Neural progenitor cell (in vitro differentiated cells): ENCODE measurements at regions not wholly inside any gene's neighbourhood (a gene's known extent, or its start where the extent isn't known, plus 50 kb on each side); places are given as distances from the start of the nearest gene placed in this dataset.

ENCODE experiments used
- DNase-seq: peaks from one replicate; pipeline ENCODE4 v3.0.0-alpha.2; 2016; ENCODE audit warnings: low spot score
- H2AFZ ChIP-seq: fragments of 200-600 bp; sonication (generic); replicated peaks from 2 replicates; pipeline ENCODE4 v1.6.1; 2016; ENCODE audit warnings: antibody characterized with exemption
- H3F3A ChIP-seq: fragments of 200-600 bp; sonication (generic); 2 replicates; pipeline ENCODE4 v1.6.1; 2016; ENCODE audit warnings: antibody characterized with exemption, low read depth
- H3K27ac ChIP-seq: fragments of 200-600 bp; sonication (generic); 2 replicates; pipeline ENCODE4 v1.5.1; 2016; ENCODE audit warnings: mild to moderate bottlenecking
- H3K27me3 ChIP-seq: fragments of 200-600 bp; sonication (generic); 2 replicates; pipeline ENCODE4 v1.6.1; 2016; ENCODE audit warnings: mild to moderate bottlenecking, moderate library complexity
- H3K36me3 ChIP-seq: fragments of 200-600 bp; sonication (generic); 2 replicates; pipeline ENCODE4 v1.5.1; 2016
- H3K4me1 ChIP-seq: fragments of 200-600 bp; sonication (generic); 2 replicates; pipeline ENCODE4 v1.6.1; 2016; ENCODE audit warnings: mixed run types
- H3K4me2 ChIP-seq: fragments of 200-600 bp; sonication (generic); 2 replicates; pipeline ENCODE4 v1.6.1; 2016
- H3K4me3 ChIP-seq: fragments of 200-600 bp; sonication (generic); 2 replicates; pipeline ENCODE4 v1.5.1; 2016
- H3K79me2 ChIP-seq: fragments of 200-600 bp; sonication (generic); 2 replicates; pipeline ENCODE4 v1.6.1; 2016; ENCODE audit warnings: low read depth
- H3K9ac ChIP-seq: fragments of 200-600 bp; sonication (generic); 2 replicates; pipeline ENCODE4 v1.6.1; 2016
- H3K9me3 ChIP-seq: fragments of 200-600 bp; sonication (generic); 2 replicates; pipeline ENCODE4 v1.5.1; 2016; ENCODE audit warnings: low read depth
- H4K20me1 ChIP-seq: fragments of 200-600 bp; sonication (generic); 2 replicates; pipeline ENCODE4 v1.6.1; 2016; ENCODE audit warnings: low read depth
- H3K27ac Mint-ChIP-seq: 3 replicates; pipeline ENCODE4 v1.8.0; 2021; ENCODE audit warnings: mixed read lengths
- H3K27me3 Mint-ChIP-seq: 2 replicates; pipeline ENCODE4 v1.8.0; 2022; ENCODE audit warnings: low read depth, mild to moderate bottlenecking, inconsistent platforms, moderate library complexity, mixed read lengths; ENCODE audit not compliant: insufficient read depth
- H3K36me3 Mint-ChIP-seq: 3 replicates; pipeline ENCODE4 v1.8.0; 2021; ENCODE audit warnings: mixed read lengths
- H3K4me1 Mint-ChIP-seq: 3 replicates; pipeline ENCODE4 v1.8.0; 2021; ENCODE audit warnings: mixed read lengths
- H3K4me3 Mint-ChIP-seq: 3 replicates; pipeline ENCODE4 v1.8.0; 2021; ENCODE audit warnings: mild to moderate bottlenecking, moderate library complexity, mixed read lengths
- H3K9me3 Mint-ChIP-seq: 3 replicates; pipeline ENCODE4 v1.8.0; 2020; ENCODE audit warnings: mixed read lengths
- CTCF ChIP-seq: fragments of 200-600 bp; sonication (generic); IDR thresholded peaks from 2 replicates; pipeline ENCODE4 v1.5.1; 2017; ENCODE audit warnings: antibody characterized with exemption, mild to moderate bottlenecking
- EZH2 ChIP-seq: fragments of 200-600 bp; sonication (generic); IDR thresholded peaks from 2 replicates; pipeline ENCODE4 v1.6.1; 2017; ENCODE audit warnings: antibody characterized with exemption, mild to moderate bottlenecking, moderate library complexity
- EZH2phosphoT487 ChIP-seq: fragments of 200-600 bp; sonication (generic); IDR thresholded peaks from 2 replicates; pipeline ENCODE4 v1.6.1; 2017; ENCODE audit warnings: antibody characterized with exemption

GRCh38 chr5:34488984-34489383 lies 167.1 kb upstream of the RAI14 start:
- Mint-ChIP-seq H3K9me3 (peaks cover 3% of the 10 kb centered on the region), H3K36me3 (no peaks in the 10 kb centered on the region), H3K27me3 (peaks cover 5% of the 10 kb centered on the region), H3K27ac (no peak overlapping the region), H3K4me1 (peaks cover 33% of the 10 kb centered on the region), H3K4me3 (no peak overlapping the region)
- TF ChIP-seq EZH2phosphoT487 (no peak), CTCF (no peak), EZH2 (no peak)
- no peak overlapping the region for H3K4me3 ChIP-seq
- H4K20me1 ChIP-seq, result no peaks in the 10 kb centered on the region
- H3K9me3 ChIP-seq, result no peaks in the 10 kb centered on the region
- H3K79me2 ChIP-seq, result no peaks in the 10 kb centered on the region
- no peaks in the 10 kb centered on the region for H3K27me3 ChIP-seq
- H3K4me1 ChIP-seq, result peaks cover 27% of the 10 kb centered on the region
- H2AFZ ChIP-seq, result no peak overlapping the region
- H3K36me3 ChIP-seq, result no peaks in the 10 kb centered on the region
- no peak for DNase-seq
- no peak overlapping the region for H3K9ac ChIP-seq
- no peak overlapping the region for H3K27ac ChIP-seq
- H3K4me2 ChIP-seq, result no peak overlapping the region
- peaks cover 13% of the 10 kb centered on the region for H3F3A ChIP-seq

GRCh38 chr5:34490506-34491250 lies 165.4 kb upstream of the RAI14 start:
- peaks cover 24% of the 10 kb centered on the region for H3K4me1 Mint-ChIP-seq
- H3K27ac ChIP-seq, result no peak overlapping the region

GRCh38 chr5:34491251-34491620 lies 164.9 kb upstream of the RAI14 start:
- H3K4me2 ChIP-seq, result peak overlapping the region; percentile 9
- peaks cover 22% of the 10 kb centered on the region for H3K4me1 Mint-ChIP-seq

More at GRCh38 chr5:34490506-34491250, 165.4 kb upstream of the RAI14 start:
- no peaks in the 10 kb centered on the region for H3K36me3 Mint-ChIP-seq
- peak overlapping the region; percentile 66 for H3K4me3 Mint-ChIP-seq
- H3K27ac Mint-ChIP-seq, result peak overlapping the region; percentile 98
- TF ChIP-seq EZH2phosphoT487, result no peak
- no peak for TF ChIP-seq CTCF
- no peak for TF ChIP-seq EZH2
- Histone ChIP-seq H3K27me3 (no peaks in the 10 kb centered on the region), H3K4me1 (peaks cover 15% of the 10 kb centered on the region), H3K4me3 (no peak overlapping the region), H3K9ac (no peak overlapping the region), H3K4me2 (peak overlapping the region; percentile 27), H2AFZ (peak overlapping the region; percentile 87), H4K20me1 (no peaks in the 10 kb centered on the region), H3K9me3 (no peaks in the 10 kb centered on the region), H3K36me3 (no peaks in the 10 kb centered on the region), H3F3A (peaks cover 13% of the 10 kb centered on the region), H3K79me2 (no peaks in the 10 kb centered on the region)
- peak; percentile 51 for DNase-seq
- peaks cover 5% of the 10 kb centered on the region for H3K27me3 Mint-ChIP-seq
- peaks cover 6% of the 10 kb centered on the region for H3K9me3 Mint-ChIP-seq

More at GRCh38 chr5:34491251-34491620, 164.9 kb upstream of the RAI14 start:
- peaks cover 5% of the 10 kb centered on the region for H3K27me3 Mint-ChIP-seq
- Histone ChIP-seq H3K27me3 (no peaks in the 10 kb centered on the region), H3K36me3 (no peaks in the 10 kb centered on the region), H3K79me2 (no peaks in the 10 kb centered on the region), H4K20me1 (no peaks in the 10 kb centered on the region), H3K9ac (no peak overlapping the region), H3F3A (peaks cover 13% of the 10 kb centered on the region), H3K4me1 (peaks cover 11% of the 10 kb centered on the region), H3K9me3 (no peaks in the 10 kb centered on the region), H2AFZ (peak overlapping the region; percentile 87), H3K4me3 (no peak overlapping the region), H3K27ac (no peak overlapping the region)
- peaks cover 6% of the 10 kb centered on the region for H3K9me3 Mint-ChIP-seq
- TF ChIP-seq EZH2 (no peak), CTCF (no peak), EZH2phosphoT487 (no peak)
- no peaks in the 10 kb centered on the region for H3K36me3 Mint-ChIP-seq
- peak overlapping the region; percentile 64 for H3K4me3 Mint-ChIP-seq
- H3K27ac Mint-ChIP-seq, result peak overlapping the region; percentile 96
- no peak for DNase-seq
